DOHH2 (cell line): ENCODE measurements at regions not wholly inside any gene's neighbourhood (a gene's known extent, or its start where the extent isn't known, plus 50 kb on each side); places are given as distances from the start of the nearest gene placed in this dataset.
"Not testable (repeated sequence)": the region's sequence is repeated elsewhere in the genome, so short reads cannot be mapped to it uniquely, and the experiment has no call there.

Experiments
- EZH2phosphoT487 ChIP-seq: fragments of 200-600 bp; sonication (generic); IDR thresholded peaks from 2 replicates; pipeline ENCODE4 v1.6.1; 2017; ENCODE audit warnings: borderline replicate concordance, mild to moderate bottlenecking, antibody characterized with exemption, low read length, moderate library complexity, mixed read lengths
- TF ChIP-seq, protein P1 (sequence below): fragments of 200-600 bp; sonication (generic); IDR thresholded peaks from one replicate; pipeline ENCODE4 v1.5.1; 2014; ENCODE audit warnings: antibody characterized with exemption, mild to moderate bottlenecking, low read depth, low read length; ENCODE audit not compliant: poor library complexity, severe bottlenecking

DNA sequence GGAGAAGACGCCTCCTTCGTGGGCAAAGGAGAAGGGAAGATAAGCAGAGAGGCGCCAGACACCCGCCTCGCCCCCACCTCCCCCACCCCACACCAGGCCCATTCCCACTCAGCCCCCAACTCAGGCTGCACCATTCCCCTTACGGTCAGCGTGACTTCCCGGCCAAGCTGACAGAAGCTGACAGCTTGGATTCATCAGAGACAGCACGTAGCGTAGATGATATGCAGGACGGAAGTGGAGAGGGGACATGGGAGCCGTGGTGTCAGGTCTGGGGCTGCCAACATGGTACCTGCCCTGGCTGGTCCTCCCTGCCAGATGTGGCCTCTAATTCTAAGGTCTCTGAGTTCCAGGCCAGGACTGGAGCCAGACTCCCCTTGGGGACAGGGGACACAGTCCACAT is 139.0 kb downstream of the TBC1D2B start:
- TF ChIP-seq, protein P1, sequence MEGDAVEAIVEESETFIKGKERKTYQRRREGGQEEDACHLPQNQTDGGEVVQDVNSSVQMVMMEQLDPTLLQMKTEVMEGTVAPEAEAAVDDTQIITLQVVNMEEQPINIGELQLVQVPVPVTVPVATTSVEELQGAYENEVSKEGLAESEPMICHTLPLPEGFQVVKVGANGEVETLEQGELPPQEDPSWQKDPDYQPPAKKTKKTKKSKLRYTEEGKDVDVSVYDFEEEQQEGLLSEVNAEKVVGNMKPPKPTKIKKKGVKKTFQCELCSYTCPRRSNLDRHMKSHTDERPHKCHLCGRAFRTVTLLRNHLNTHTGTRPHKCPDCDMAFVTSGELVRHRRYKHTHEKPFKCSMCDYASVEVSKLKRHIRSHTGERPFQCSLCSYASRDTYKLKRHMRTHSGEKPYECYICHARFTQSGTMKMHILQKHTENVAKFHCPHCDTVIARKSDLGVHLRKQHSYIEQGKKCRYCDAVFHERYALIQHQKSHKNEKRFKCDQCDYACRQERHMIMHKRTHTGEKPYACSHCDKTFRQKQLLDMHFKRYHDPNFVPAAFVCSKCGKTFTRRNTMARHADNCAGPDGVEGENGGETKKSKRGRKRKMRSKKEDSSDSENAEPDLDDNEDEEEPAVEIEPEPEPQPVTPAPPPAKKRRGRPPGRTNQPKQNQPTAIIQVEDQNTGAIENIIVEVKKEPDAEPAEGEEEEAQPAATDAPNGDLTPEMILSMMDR, result not testable (repeated sequence)
- TF ChIP-seq EZH2phosphoT487, result not testable (repeated sequence)
